Calu3 (cell line): ENCODE measurements at regions not wholly inside any gene's neighbourhood (a gene's known extent, or its start where the extent isn't known, plus 50 kb on each side); places are given as distances from the start of the nearest gene placed in this dataset.

ENCODE experiments used
- BruUV-seq: library from RNA; stranded (reverse); fragments of 400-500 nt; replicated peaks from 2 replicates; lab custom pipeline; 2021; lab: Mats Ljungman, UMichigan
- CTCF ChIA-PET: fragments of 300-600 bp; sonication (Branson Sonifier 250); formaldehyde crosslinking; loops from one replicate; lab custom pipeline; 2022; ENCODE audit warnings: antibody characterized with exemption; lab: Charles Lee
- DNase-seq: peaks from one replicate; pipeline ENCODE4 v3.0.0; 2022
- H3K27ac Mint-ChIP-seq: one replicate; pipeline ENCODE4 v1.8.0; 2022; ENCODE audit warnings: mixed read lengths; ENCODE audit not compliant: unreplicated experiment
- H3K27me3 Mint-ChIP-seq: one replicate; pipeline ENCODE4 v1.8.0; 2022; ENCODE audit warnings: mixed read lengths; ENCODE audit not compliant: unreplicated experiment
- H3K36me3 Mint-ChIP-seq: one replicate; pipeline ENCODE4 v1.8.0; 2022; ENCODE audit warnings: mild to moderate bottlenecking, moderate library complexity, mixed read lengths; ENCODE audit not compliant: insufficient read depth, unreplicated experiment
- H3K4me1 Mint-ChIP-seq: one replicate; pipeline ENCODE4 v1.8.0; 2022; ENCODE audit warnings: mild to moderate bottlenecking, low read depth, mixed read lengths; ENCODE audit not compliant: unreplicated experiment
- H3K4me3 Mint-ChIP-seq: one replicate; pipeline ENCODE4 v1.8.0; 2022; ENCODE audit warnings: mild to moderate bottlenecking, low read depth, moderate library complexity, mixed read lengths; ENCODE audit not compliant: unreplicated experiment
- H3K9me3 Mint-ChIP-seq: one replicate; pipeline ENCODE4 v1.8.0; 2022; ENCODE audit warnings: low read depth, mixed read lengths; ENCODE audit not compliant: unreplicated experiment
- CTCF ChIP-seq: fragments of 200-600 bp; IDR thresholded peaks from one replicate; pipeline ENCODE4 v1.8.0; 2022; ENCODE audit warnings: antibody characterized with exemption; ENCODE audit not compliant: unreplicated experiment
- intact Hi-C: fragments of 100-400 bp; cut with micrococcal nuclease; formaldehyde crosslinking; loops from one replicate; pipeline ENCODE4 v1.10.0; 2022; ENCODE audit not compliant: unreplicated experiment

DNA sequence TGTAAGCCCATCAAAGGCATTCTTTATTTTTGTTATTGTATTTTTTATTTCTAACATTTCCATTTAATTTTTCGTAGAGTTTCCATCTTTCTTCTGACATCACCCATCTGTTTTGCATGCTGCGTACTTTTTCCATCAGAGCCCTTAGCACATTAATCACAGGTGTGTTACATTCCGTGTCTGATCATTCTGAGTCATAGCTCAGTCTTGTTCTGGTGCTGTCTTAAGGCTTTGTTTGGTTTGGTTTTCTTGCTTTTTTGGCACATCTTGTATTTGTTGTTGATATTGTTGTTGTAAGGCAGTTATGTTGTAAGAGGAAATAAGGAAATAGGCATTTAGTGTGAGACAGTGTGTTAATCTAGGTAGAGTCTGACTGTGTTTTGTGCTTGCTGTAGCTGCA is 214.6 kb upstream of the CDH4 start:
- Mint-ChIP-seq H3K4me3 (no peak overlapping the region), H3K4me1 (no peaks in the 10 kb centered on the region), H3K27ac (no peak overlapping the region), H3K9me3 (peaks cover 17% of the 10 kb centered on the region), H3K36me3 (no peaks in the 10 kb centered on the region), H3K27me3 (no peaks in the 10 kb centered on the region)
- BruUV-seq = no TSS peak
- CTCF ChIA-PET = no interaction called here
- intact Hi-C loops = no loop called here
- no peak for DNase-seq
- TF ChIP-seq CTCF = no peak

DNA sequence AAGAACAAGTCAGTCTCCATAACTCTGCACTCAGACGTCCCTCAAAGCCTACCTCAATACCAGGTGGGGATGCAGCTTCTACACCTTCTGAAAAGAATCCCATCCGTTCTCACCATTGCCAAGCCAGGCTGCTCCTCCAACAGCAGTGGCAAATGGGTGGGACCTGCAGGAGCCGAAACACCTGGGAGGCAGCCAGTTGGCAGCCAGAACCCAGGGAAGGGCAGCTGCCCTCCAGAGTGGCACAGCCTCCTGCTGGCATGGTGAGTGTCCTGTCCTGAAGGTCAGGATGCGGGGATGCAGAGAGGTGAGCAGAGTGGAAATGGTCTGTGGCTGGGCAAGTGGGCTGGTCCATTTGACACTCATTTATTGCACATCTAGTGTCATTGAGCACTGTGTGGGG is 210.6 kb upstream of the CDH4 start:
- intact Hi-C loops = no loop called here
- Mint-ChIP-seq H3K27ac (no peak overlapping the region), H3K9me3 (peaks cover 13% of the 10 kb centered on the region), H3K36me3 (no peaks in the 10 kb centered on the region), H3K4me3 (no peak overlapping the region), H3K4me1 (no peaks in the 10 kb centered on the region), H3K27me3 (no peaks in the 10 kb centered on the region)
- TF ChIP-seq CTCF = no peak
- no TSS peak for BruUV-seq
- DNase-seq = no peak
- CTCF ChIA-PET = no interaction called here

- Mint-ChIP-seq H3K36me3 (no peaks in the 10 kb centered on the region), H3K4me3 (no peak overlapping the region), H3K9me3 (peaks cover 3% of the 10 kb centered on the region), H3K27ac (no peak overlapping the region), H3K4me1 (no peaks in the 10 kb centered on the region), H3K27me3 (no peaks in the 10 kb centered on the region)
- no peak for TF ChIP-seq CTCF
- DNase-seq = no peak
- no TSS peak for BruUV-seq
- CTCF ChIA-PET = no interaction called here
- intact Hi-C loops = no loop called here
Observed at GRCh38 chr20:61042506-61043385, 209.3 kb upstream of the CDH4 start.

- no peaks in the 10 kb centered on the region for H3K27me3 Mint-ChIP-seq
- no peak for DNase-seq
- no peak overlapping the region for H3K27ac Mint-ChIP-seq
- no peak overlapping the region for H3K4me3 Mint-ChIP-seq
- TF ChIP-seq CTCF = no peak
- no peaks in the 10 kb centered on the region for H3K9me3 Mint-ChIP-seq
- H3K4me1 Mint-ChIP-seq = no peaks in the 10 kb centered on the region
- H3K36me3 Mint-ChIP-seq = no peaks in the 10 kb centered on the region
- intact Hi-C loops = no loop called here
- CTCF ChIA-PET = no interaction called here
- BruUV-seq = no TSS peak
Observed at GRCh38 chr20:61043681-61044080, 208.4 kb upstream of the CDH4 start.
